Stimulated activated CD4-positive, alpha-beta T cell treated with anti-CD3 and anti-CD28 coated beads, Interleukin-1b, Interleukin-23, amount 100 ng/mL, for 1 hour (primary cell): ENCODE measurements at regions not wholly inside any gene's neighbourhood (a gene's known extent, or its start where the extent isn't known, plus 50 kb on each side); places are given as distances from the start of the nearest gene placed in this dataset.

Source experiments
- DNase-seq, 2 donors: peaks; one replicate each; pipeline ENCODE4 v3.0.0-alpha.2; 2020; ENCODE audit warnings: low read depth in 2 of 2

- no peak for DNase-seq
These were observed 400.9 kb downstream of the PRDM2 start for GRCh38 chr1:14100919-14101318.

GRCh38 chr1:14102180-14102579 is 402.2 kb downstream of the PRDM2 start:
- no peak for DNase-seq

GRCh38 chr1:14103878-14104430 is 404.0 kb downstream of the PRDM2 start:
- no peak for DNase-seq

GRCh38 chr1:14106126-14106525 is 406.1 kb downstream of the PRDM2 start:
- DNase-seq: no peak

- DNase-seq: no peak
These were observed 406.8 kb downstream of the PRDM2 start for GRCh38 chr1:14106679-14107313.

- no peak for DNase-seq
These were observed 408.6 kb downstream of the PRDM2 start for GRCh38 chr1:14108356-14109275.

- DNase-seq: no peak
These were observed 409.3 kb downstream of the PRDM2 start for GRCh38 chr1:14109276-14109635.

- DNase-seq: no peak
These were observed 410.1 kb downstream of the PRDM2 start for GRCh38 chr1:14110040-14110439.

GRCh38 chr1:14111121-14111520 is 411.1 kb downstream of the PRDM2 start:
- DNase-seq: no peak

- no peak for DNase-seq
These were observed 412.6 kb downstream of the PRDM2 start for GRCh38 chr1:14112613-14113012.

GRCh38 chr1:14113271-14113670 is 413.3 kb downstream of the PRDM2 start:
- no peak for DNase-seq

GRCh38 chr1:14113841-14114567 is 414.0 kb downstream of the PRDM2 start:
- no peak for DNase-seq

GRCh38 chr1:14115976-14116375 is 416.0 kb downstream of the PRDM2 start:
- DNase-seq: no peak

- DNase-seq: no peak
These were observed 417.7 kb downstream of the PRDM2 start for GRCh38 chr1:14117700-14118099.

- DNase-seq: no peak
These were observed 418.9 kb downstream of the PRDM2 start for GRCh38 chr1:14118691-14119485.

- no peak for DNase-seq
These were observed 420.9 kb downstream of the PRDM2 start for GRCh38 chr1:14120895-14121294.

GRCh38 chr1:14128096-14128495 is 428.1 kb downstream of the PRDM2 start:
- no peak for DNase-seq

GRCh38 chr1:14129009-14129408 is 429.0 kb downstream of the PRDM2 start:
- no peak for DNase-seq

GRCh38 chr1:14135070-14135469 is 435.1 kb downstream of the PRDM2 start:
- no peak for DNase-seq

- DNase-seq: no peak
These were observed 436.3 kb downstream of the PRDM2 start for GRCh38 chr1:14136152-14136763.

- DNase-seq: no peak
These were observed 436.9 kb downstream of the PRDM2 start for GRCh38 chr1:14136881-14137280.
